T-helper 1 cell treated with Interleukin-12 subunit alpha and Interleukin-12 subunit beta and Interleukin-4 antibody, amounts not matched to agents 30 μg/mL and 1 μg/mL, for 36 hours (primary cell): ENCODE measurements at regions not wholly inside any gene's neighbourhood (a gene's known extent, or its start where the extent isn't known, plus 50 kb on each side); places are given as distances from the start of the nearest gene placed in this dataset.
"Not testable (repeated sequence)": the region's sequence is repeated elsewhere in the genome, so short reads cannot be mapped to it uniquely, and the experiment has no call there.

Experiments
- H3K27ac Mint-ChIP-seq: one replicate; pipeline ENCODE4 v1.8.0; 2021; ENCODE audit warnings: mild to moderate bottlenecking, mixed read lengths
- H3K27me3 Mint-ChIP-seq: one replicate; pipeline ENCODE4 v1.8.0; 2021; ENCODE audit warnings: low read depth, mixed read lengths
- H3K36me3 Mint-ChIP-seq: one replicate; pipeline ENCODE4 v1.8.0; 2021; ENCODE audit warnings: low read depth, mixed read lengths
- H3K4me1 Mint-ChIP-seq: one replicate; pipeline ENCODE4 v1.8.0; 2021; ENCODE audit warnings: low read depth, mixed read lengths
- H3K4me3 Mint-ChIP-seq: one replicate; pipeline ENCODE4 v1.8.0; 2021; ENCODE audit warnings: mild to moderate bottlenecking, moderate library complexity, mixed read lengths
- H3K9me3 Mint-ChIP-seq: one replicate; pipeline ENCODE4 v1.8.0; 2021; ENCODE audit warnings: mixed read lengths

DNA sequence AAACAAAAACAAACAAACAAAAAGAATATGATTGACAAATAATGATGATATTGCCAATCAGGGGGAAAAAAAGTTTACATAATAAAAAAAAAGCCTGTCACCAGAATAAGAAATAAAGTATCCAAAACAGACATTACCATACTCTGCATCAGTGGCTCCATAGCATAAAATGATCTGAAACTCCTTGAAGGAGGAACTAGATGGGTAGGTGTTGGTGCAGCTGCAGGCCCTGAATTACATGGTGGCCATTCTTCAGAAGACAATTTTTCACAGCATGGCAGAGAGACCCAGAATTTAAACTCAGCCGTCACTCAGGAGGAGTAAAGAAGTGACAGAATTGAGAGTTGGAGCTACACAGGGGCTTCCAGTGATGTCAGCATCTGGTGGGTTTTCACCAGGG lies 60.2 kb downstream of the GLUL start:
- Mint-ChIP-seq H3K9me3 (no peaks in the 10 kb centered on the region), H3K27ac (no peak overlapping the region), H3K36me3 (no peaks in the 10 kb centered on the region), H3K4me3 (no peak overlapping the region), H3K27me3 (no peaks in the 10 kb centered on the region), H3K4me1 (no peaks in the 10 kb centered on the region)

DNA sequence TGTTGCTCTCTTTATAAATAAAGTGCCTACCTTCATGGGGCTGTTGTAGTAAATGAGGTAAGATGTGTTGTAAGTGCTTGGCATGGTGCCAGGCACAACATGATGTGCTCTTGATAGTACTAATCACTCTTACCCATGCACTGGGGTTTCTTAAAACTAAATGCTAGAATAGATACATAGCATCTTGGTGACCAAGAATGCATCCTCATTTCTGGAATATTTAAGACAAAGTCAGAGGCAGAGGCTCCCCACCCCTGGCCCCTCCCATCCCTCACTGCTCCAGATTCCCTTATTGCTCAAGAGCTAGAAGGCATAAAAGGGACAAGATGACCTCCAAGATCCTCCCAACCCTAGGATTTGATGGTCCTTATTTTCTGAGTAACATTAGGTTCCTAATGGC lies 61.3 kb downstream of the GLUL start:
- Mint-ChIP-seq H3K27me3 (no peaks in the 10 kb centered on the region), H3K4me1 (no peaks in the 10 kb centered on the region), H3K27ac (no peak overlapping the region), H3K4me3 (no peak overlapping the region), H3K36me3 (no peaks in the 10 kb centered on the region), H3K9me3 (no peaks in the 10 kb centered on the region)

DNA sequence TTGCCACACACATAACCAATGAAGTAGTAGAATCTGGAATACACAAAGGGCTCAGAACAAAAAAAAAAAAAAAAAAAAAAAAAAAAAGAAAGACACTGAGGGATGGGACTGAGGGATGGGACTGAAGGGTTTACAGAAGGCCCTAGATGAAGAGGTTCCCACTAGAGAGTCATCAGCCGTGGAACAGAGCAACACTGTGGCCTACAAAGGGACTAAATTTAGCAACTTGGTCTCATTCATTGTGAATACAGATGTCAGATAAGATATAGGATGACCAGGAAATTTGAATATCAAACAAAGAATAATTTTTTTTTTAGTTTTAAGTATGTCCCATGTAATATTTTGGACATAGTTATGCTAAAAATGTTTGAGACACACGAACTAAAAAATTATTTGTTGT lies 62.1 kb downstream of the GLUL start:
- no peaks in the 10 kb centered on the region for H3K9me3 Mint-ChIP-seq
- H3K36me3 Mint-ChIP-seq: no peaks in the 10 kb centered on the region
- no peaks in the 10 kb centered on the region for H3K27me3 Mint-ChIP-seq
- no peak overlapping the region for H3K27ac Mint-ChIP-seq
- no peak overlapping the region for H3K4me3 Mint-ChIP-seq
- no peaks in the 10 kb centered on the region for H3K4me1 Mint-ChIP-seq

- no peaks in the 10 kb centered on the region for H3K9me3 Mint-ChIP-seq
Observed at GRCh38 chr1:182328591-182328990, 63.0 kb downstream of the GLUL start.

GRCh38 chr1:182325339-182325738 lies 66.3 kb downstream of the GLUL start:
- Mint-ChIP-seq H3K9me3 (no peaks in the 10 kb centered on the region), H3K27ac (no peak overlapping the region), H3K4me1 (no peaks in the 10 kb centered on the region), H3K36me3 (no peaks in the 10 kb centered on the region), H3K4me3 (no peak overlapping the region), H3K27me3 (no peaks in the 10 kb centered on the region)

More at GRCh38 chr1:182328591-182328990, 63.0 kb downstream of the GLUL start:
- H3K27me3 Mint-ChIP-seq: no peaks in the 10 kb centered on the region
- no peaks in the 10 kb centered on the region for H3K36me3 Mint-ChIP-seq
- no peak overlapping the region for H3K27ac Mint-ChIP-seq
- no peak overlapping the region for H3K4me3 Mint-ChIP-seq
- H3K4me1 Mint-ChIP-seq: no peaks in the 10 kb centered on the region

GRCh38 chr1:182321532-182321931 lies 70.1 kb downstream of the GLUL start:
- H3K4me1 Mint-ChIP-seq, H3K27ac Mint-ChIP-seq, H3K9me3 Mint-ChIP-seq, H3K27me3 Mint-ChIP-seq, H3K4me3 Mint-ChIP-seq, H3K36me3 Mint-ChIP-seq: not testable (repeated sequence)

- H3K27ac Mint-ChIP-seq: no peak overlapping the region
- H3K36me3 Mint-ChIP-seq: no peaks in the 10 kb centered on the region
Observed at GRCh38 chr1:182317611-182318161, 73.9 kb downstream of the GLUL start.

DNA sequence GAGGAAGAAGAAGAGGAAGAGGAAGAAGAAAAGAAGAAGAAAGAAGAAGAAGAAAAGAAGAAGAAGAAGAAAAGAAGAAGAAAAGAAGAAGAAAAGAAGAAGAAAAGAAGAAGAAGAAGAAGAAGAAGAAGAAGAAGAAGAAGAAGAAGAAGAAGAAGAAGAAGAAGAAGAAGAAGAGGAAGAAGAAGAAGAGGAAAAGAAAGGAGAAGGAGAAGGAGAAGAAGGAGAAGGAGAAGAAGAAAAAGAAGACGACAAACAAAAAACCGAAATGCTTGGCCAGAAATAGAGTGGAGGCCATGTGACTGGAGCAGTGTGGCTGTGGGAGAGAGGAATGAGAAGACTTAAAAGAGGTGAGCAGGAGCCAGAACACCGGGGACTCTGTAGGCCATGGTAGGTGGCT lies 75.1 kb downstream of the GLUL start:
- not testable (repeated sequence) for H3K27me3 Mint-ChIP-seq, H3K4me3 Mint-ChIP-seq, H3K9me3 Mint-ChIP-seq, H3K27ac Mint-ChIP-seq, H3K4me1 Mint-ChIP-seq, H3K36me3 Mint-ChIP-seq

More at GRCh38 chr1:182317611-182318161, 73.9 kb downstream of the GLUL start:
- no peaks in the 10 kb centered on the region for H3K27me3 Mint-ChIP-seq
- H3K9me3 Mint-ChIP-seq: no peaks in the 10 kb centered on the region
- no peak overlapping the region for H3K4me3 Mint-ChIP-seq
- no peaks in the 10 kb centered on the region for H3K4me1 Mint-ChIP-seq

- H3K27me3 Mint-ChIP-seq: peaks cover 2% of the 10 kb centered on the region
- H3K27ac Mint-ChIP-seq: no peak overlapping the region
Observed at GRCh38 chr1:182315167-182315556, 76.4 kb downstream of the GLUL start.

GRCh38 chr1:182309631-182310351 lies 81.8 kb downstream of the GLUL start:
- Mint-ChIP-seq H3K27ac (no peak overlapping the region), H3K9me3 (peaks cover 4% of the 10 kb centered on the region), H3K4me1 (no peaks in the 10 kb centered on the region), H3K27me3 (peaks cover 2% of the 10 kb centered on the region), H3K4me3 (no peak overlapping the region), H3K36me3 (no peaks in the 10 kb centered on the region)

More at GRCh38 chr1:182315167-182315556, 76.4 kb downstream of the GLUL start:
- no peak overlapping the region for H3K4me3 Mint-ChIP-seq
- no peaks in the 10 kb centered on the region for H3K9me3 Mint-ChIP-seq
- H3K36me3 Mint-ChIP-seq: no peaks in the 10 kb centered on the region
- H3K4me1 Mint-ChIP-seq: no peaks in the 10 kb centered on the region

DNA sequence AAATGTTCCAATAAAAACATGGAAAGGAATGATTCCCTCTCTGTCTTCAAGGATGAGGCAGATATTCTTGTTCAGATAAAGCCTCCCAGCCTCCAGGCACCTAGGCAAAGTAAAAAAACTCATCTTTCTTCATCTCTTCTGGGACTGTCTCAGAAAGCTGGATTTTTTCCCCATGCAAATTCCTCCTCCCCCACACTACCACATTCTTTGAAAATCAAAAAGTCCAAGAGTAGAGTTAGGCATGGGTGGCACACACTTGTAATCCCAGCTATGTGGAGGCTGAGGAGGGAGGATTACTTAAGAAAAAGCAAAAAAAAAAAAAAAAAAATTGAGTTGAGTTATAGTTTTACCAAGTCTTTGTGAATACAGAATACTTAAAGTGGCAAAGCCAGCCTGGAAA lies 82.8 kb downstream of the GLUL start:
- Mint-ChIP-seq H3K4me3 (no peak overlapping the region), H3K36me3 (no peaks in the 10 kb centered on the region), H3K4me1 (peaks cover 5% of the 10 kb centered on the region), H3K27me3 (peaks cover 2% of the 10 kb centered on the region), H3K27ac (no peak overlapping the region), H3K9me3 (peaks cover 4% of the 10 kb centered on the region)

DNA sequence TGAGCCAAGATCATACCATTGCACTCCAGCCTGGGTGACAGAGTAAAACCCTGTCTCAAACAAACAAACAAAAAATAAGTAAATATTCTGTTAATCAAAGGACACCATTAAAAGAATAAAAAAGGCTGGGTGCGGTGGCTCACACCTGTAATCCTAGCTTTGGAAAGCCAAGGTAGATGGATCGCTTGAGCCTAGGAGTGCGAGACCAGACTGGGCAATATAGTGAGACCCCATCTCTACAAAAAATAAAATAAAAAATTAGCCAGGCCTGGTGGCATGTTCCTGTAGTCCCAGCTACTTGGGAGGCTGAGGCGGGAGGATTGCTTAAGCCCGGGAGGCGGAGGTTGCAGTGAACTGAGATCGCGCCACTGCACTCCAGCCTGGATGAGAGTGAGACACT lies 84.1 kb downstream of the GLUL start:
- H3K36me3 Mint-ChIP-seq, H3K27ac Mint-ChIP-seq, H3K4me3 Mint-ChIP-seq, H3K9me3 Mint-ChIP-seq, H3K27me3 Mint-ChIP-seq, H3K4me1 Mint-ChIP-seq: not testable (repeated sequence)

GRCh38 chr1:182305861-182306260 lies 85.7 kb downstream of the GLUL start:
- no peak overlapping the region for H3K4me3 Mint-ChIP-seq
- H3K27ac Mint-ChIP-seq: no peak overlapping the region
- H3K4me1 Mint-ChIP-seq: peaks cover 21% of the 10 kb centered on the region
- no peaks in the 10 kb centered on the region for H3K36me3 Mint-ChIP-seq
- H3K9me3 Mint-ChIP-seq: peaks cover 4% of the 10 kb centered on the region
- H3K27me3 Mint-ChIP-seq: no peaks in the 10 kb centered on the region

DNA sequence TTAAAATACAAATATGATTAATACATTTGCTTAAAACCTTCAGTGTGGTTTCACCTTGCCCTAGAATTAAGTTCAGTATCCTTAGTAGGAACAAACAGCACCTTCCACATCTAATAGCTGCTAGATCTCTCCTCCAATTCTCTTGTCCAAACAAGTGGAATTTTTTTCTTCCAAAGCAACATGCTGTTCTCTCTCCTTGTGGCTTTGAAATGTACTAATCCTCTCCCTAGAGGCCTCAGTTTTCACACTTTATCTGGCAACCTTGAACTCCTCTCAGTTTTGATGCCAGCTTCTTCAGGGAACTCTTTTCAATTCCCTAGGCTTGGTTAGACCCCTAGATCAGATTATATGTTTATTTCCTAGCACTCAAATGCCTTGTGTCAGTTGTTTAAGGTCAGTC lies 87.0 kb downstream of the GLUL start:
- no peak overlapping the region for H3K4me3 Mint-ChIP-seq
- H3K36me3 Mint-ChIP-seq: no peaks in the 10 kb centered on the region

DNA sequence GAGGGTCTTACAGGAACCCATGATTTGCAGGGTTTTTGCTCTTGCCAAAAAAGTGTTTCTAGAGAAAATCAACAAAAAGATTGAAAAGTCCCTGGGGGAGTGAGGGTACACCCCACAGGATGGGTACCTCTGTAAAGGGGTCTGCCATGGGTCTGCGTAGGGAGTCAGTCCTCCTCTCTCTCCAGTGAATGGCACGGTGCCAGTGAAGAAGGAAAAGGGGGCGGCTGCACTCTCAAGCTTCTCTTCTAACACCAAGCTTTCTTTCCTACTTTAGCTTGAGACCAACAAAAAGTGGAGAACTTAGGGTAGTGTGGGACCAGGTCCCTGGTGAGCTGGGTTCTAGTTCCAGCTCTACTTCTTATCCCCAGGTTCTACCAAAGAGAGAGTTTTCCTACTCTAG lies 87.4 kb downstream of the GLUL start:
- peaks cover 4% of the 10 kb centered on the region for H3K9me3 Mint-ChIP-seq
- no peak overlapping the region for H3K27ac Mint-ChIP-seq
- H3K4me1 Mint-ChIP-seq: peaks cover 29% of the 10 kb centered on the region
- no peaks in the 10 kb centered on the region for H3K36me3 Mint-ChIP-seq
- H3K4me3 Mint-ChIP-seq: no peak overlapping the region
- no peaks in the 10 kb centered on the region for H3K27me3 Mint-ChIP-seq

More for the DNA sequence above, 87.0 kb downstream of the GLUL start:
- Mint-ChIP-seq H3K27ac (no peak overlapping the region), H3K9me3 (peaks cover 4% of the 10 kb centered on the region), H3K4me1 (peaks cover 27% of the 10 kb centered on the region), H3K27me3 (no peaks in the 10 kb centered on the region)
